ENCODE measurements at regions not wholly inside any gene's neighbourhood (a gene's known extent, or its start where the extent isn't known, plus 50 kb on each side); places are given as distances from the start of the nearest gene placed in this dataset.

GRCh38 chr2:188701836-188702235 is 272.3 kb upstream of the COL3A1 start:
- ATAC-seq = no peak
- DNase-seq = no peak
- intact Hi-C loops (cut with micrococcal nuclease) = no loop called here

DNA sequence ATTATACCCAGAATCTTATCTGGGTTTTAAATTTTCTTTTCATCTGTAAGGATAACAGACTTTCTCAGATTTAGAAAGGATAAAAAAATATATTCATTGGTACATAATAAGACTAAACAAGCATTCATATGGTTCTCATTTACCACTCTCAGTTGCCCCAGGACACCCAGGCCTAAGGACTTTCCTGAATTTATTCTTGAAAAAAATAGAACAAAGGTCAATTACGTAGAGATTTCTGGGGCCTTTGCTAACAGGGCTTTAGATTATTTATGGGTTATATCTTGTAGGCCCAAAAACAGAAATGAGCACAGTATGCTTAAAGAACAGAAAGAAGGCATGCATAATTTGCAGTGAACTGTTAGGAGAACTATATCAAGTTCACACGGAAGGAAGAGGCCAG is 269.0 kb upstream of the COL3A1 start:
- DNase-seq (no peak), ATAC-seq (no peak)
- intact Hi-C loops (cut with micrococcal nuclease) = no loop called here

- ATAC-seq (no peak), DNase-seq (no peak)
- intact Hi-C loops (cut with micrococcal nuclease) = no loop called here
Measured at GRCh38 chr2:188713961-188714360, 260.2 kb upstream of the COL3A1 start.

DNA sequence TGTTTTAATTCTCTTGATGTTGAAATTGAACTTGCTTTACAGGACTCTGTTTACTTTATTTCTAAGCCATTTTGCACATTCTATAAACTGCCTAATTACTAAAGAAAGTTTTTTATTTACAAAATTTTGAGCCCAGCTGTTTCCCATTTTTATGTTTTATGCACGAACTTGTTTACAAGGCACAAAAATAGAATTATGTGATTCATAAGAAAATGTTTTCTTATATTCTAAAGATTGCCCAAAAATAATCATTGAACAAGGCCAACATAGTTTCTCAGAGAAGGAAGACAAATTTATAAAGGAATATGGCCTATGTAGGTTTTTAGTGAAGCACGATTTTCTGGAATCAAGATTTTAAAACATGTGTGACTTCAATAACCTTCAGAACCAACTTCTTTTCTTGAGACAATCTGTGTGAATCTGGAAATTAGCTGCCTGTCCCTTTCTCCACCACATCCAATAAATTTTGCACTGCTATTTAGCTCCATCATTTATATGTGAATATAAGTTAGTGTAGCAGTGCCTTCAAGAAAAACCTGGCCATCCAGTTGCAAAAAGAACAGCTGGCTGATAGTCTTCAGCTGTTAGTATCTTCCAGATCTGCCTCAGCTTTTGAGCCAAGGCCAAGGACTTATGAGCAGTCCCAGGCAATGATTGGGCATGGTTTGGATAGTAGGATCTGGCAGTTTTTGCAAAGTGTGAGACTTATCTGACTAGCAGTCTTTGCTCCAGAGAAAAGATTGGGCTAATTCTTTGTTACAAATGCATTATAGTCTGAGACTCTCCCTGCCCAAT is 253.2 kb upstream of the COL3A1 start:
- DNase-seq = no peak
- intact Hi-C loops (cut with micrococcal nuclease) = no loop called here
- no peak for ATAC-seq

GRCh38 chr2:188721784-188722183 is 252.4 kb upstream of the COL3A1 start:
- ATAC-seq = no peak
- intact Hi-C loops (cut with micrococcal nuclease) = no loop called here
- no peak for DNase-seq

GRCh38 chr2:188725746-188726360 is 248.3 kb upstream of the COL3A1 start:
- ATAC-seq (no peak), DNase-seq (no peak)
- intact Hi-C loops (cut with micrococcal nuclease) = no loop called here

DNA sequence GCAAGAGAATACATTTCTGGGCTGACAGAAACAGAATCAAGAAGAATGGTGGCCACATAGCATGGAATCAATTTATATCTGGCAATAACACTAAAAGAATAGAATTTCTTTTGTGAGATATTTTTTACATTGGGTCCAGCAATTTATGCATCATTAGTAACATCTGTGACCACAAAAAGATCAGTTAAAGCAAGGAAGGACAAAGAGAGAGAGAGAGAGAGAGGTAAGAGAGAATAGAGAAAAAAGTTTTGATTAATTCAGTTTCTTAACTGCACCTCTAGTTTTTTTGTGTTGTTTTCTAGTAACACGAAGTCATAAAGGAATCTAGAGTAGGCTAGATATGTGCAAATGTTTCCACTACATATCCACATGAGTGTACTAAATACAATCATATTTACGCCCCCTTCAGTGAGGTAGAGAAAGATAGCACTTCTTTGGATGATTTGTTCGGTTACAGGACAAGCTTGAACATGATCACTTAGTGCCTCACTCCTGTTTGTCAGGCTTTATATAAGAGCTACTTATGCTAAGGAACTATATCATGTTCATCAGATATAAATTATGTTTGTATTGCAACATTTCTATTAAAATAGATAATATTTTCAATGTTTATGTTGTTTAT is 247.4 kb upstream of the COL3A1 start:
- ATAC-seq (no peak), DNase-seq (no peak)
- intact Hi-C loops (cut with micrococcal nuclease) = no loop called here

DNA sequence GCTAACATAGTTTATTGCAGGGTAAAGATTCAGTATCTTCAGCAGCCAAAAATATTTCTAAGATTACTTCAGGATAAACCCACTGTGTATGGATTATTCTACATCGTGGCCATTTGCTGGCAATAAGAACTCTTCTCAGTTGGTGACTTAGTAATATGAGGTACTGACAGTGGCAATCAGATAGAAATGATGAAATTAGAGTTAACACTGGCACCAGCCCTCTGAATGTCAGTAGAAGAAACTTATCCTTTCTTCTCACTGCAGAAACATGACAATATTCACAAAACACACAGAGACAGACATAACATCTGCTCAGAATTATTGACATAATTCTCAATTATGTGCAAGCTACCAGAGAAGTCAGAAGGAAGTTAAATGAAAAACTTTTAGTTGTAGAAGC is 246.3 kb upstream of the COL3A1 start:
- DNase-seq (no peak), ATAC-seq (no peak)
- intact Hi-C loops (cut with micrococcal nuclease) = no loop called here

GRCh38 chr2:188734691-188735090 is 239.5 kb upstream of the COL3A1 start:
- ATAC-seq = no peak
- DNase-seq = no peak
- intact Hi-C loops (cut with micrococcal nuclease) = no loop called here

- DNase-seq = no peak
- intact Hi-C loops (cut with micrococcal nuclease) = no loop called here
- no peak for ATAC-seq
Measured at GRCh38 chr2:188746727-188747126, 227.4 kb upstream of the COL3A1 start.

DNA sequence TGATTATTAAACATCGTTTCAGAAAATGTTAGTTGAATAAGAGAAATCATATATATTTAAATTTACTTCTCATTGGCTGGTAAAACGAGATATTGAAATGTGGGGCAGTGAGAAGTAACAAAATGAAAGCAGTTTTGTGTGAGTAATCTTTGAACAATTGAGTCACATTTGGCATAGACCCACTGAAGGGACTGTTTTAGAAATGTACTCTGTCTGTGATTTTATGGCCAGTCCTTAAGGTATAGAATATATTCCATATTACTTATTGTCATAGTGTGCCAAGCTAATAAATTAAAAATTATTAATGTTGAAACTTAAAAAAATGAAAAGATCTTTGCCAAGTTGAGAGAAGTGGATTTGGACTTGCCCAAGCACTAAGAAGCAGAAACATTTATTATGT is 222.4 kb upstream of the COL3A1 start:
- no peak for ATAC-seq
- DNase-seq = no peak
- intact Hi-C loops (cut with micrococcal nuclease) = no loop called here

- intact Hi-C loops (cut with micrococcal nuclease) = no loop called here
- DNase-seq = no peak
- no peak for ATAC-seq
Measured at GRCh38 chr2:188752311-188752710, 221.9 kb upstream of the COL3A1 start.

GRCh38 chr2:188762151-188762550 is 212.0 kb upstream of the COL3A1 start:
- intact Hi-C loops (cut with micrococcal nuclease) = no loop called here
- ATAC-seq (no peak), DNase-seq (no peak)

GRCh38 chr2:188765522-188766470 is 208.4 kb upstream of the COL3A1 start:
- DNase-seq (no peak), ATAC-seq (no peak)
- intact Hi-C loops (cut with micrococcal nuclease) = no loop called here

DNA sequence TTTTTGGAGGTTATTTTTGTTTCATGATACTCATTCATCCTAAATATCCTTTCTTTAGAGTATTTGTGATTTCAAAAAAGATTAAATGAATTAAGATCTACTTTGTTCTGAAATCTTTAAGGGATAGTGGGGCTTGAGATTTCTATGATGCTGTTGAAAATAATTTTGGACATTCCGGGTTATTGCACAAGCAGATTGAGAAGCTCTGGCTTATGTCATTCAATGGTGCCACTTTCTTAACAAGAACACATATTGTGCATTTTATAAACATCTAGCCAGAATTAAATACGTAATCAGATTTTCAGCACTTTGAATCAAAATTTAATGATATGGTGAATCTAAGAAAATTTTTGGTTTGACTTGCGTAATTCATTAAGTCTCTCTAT is 207.7 kb upstream of the COL3A1 start:
- intact Hi-C loops (cut with micrococcal nuclease) = no loop called here
- DNase-seq (no peak), ATAC-seq (no peak)

- no peak for DNase-seq
- intact Hi-C loops (cut with micrococcal nuclease) = no loop called here
- ATAC-seq = no peak
Measured at GRCh38 chr2:188767176-188767575, 207.0 kb upstream of the COL3A1 start.

GRCh38 chr2:188770296-188770695 is 203.9 kb upstream of the COL3A1 start:
- ATAC-seq = no peak
- intact Hi-C loops (cut with micrococcal nuclease) = no loop called here
- DNase-seq = no peak

DNA sequence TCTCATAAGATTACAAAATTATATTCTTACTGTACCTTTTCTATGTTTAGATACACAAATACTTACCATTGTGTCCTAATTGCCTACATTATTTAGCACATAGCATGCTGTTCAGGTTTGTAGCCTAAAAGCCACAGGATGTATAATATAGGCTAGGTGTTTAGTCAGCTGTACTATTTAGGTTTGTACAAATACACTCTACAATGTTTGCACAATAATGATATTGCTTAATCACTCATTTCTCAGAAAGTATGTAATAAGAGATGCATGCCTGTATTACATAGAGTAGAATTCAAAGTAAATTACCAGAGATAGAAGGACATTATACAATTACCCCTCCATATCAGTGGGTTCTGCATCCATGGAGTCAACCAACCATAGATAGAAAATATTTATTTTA is 201.1 kb upstream of the COL3A1 start:
- intact Hi-C loops (cut with micrococcal nuclease) = no loop called here
- DNase-seq (no peak), ATAC-seq (no peak)

GRCh38 chr2:188776634-188777033 is 197.5 kb upstream of the COL3A1 start:
- no peak for DNase-seq
- intact Hi-C loops (cut with micrococcal nuclease) = no loop called here
- no peak for ATAC-seq

Data from left ventricle myocardium superior (tissue), 1 donor.